K562 (cell line): ENCODE measurements at regions not wholly inside any gene's neighbourhood (a gene's known extent, or its start where the extent isn't known, plus 50 kb on each side); places are given as distances from the start of the nearest gene placed in this dataset.
"Not testable (repeated sequence)": the region's sequence is repeated elsewhere in the genome, so short reads cannot be mapped to it uniquely, and the experiment has no call there.

Experiments
- EZH2 ChIP-seq: IDR thresholded peaks from 2 replicates; pipeline ENCODE4 v1.6.1; 2012; ENCODE audit warnings: low read depth, mild to moderate bottlenecking, inconsistent platforms, low read length, borderline replicate concordance
- FOXM1 ChIP-seq, 2 experiments: fragments of 450-650 bp in 1 of 2; sonication (generic) in 1 of 2; formaldehyde crosslinking in 1 of 2; IDR thresholded peaks; 2 replicates each; pipeline versions ENCODE4 v1.6.1 to v1.9.0; 2017 to 2022; ENCODE audit warnings: low read depth in 2 of 2, mild to moderate bottlenecking in 2 of 2, missing genetic modification reagents in 1 of 2, moderate library complexity in 1 of 2
- HNRNPK ChIP-seq: fragments of 200-400 bp; formaldehyde crosslinking; IDR thresholded peaks from one replicate; pipeline ENCODE4 v1.6.1; 2018; ENCODE audit warnings: mild to moderate bottlenecking, low read depth, low read length; ENCODE audit not compliant: poor library complexity, severe bottlenecking
- MBD2 ChIP-seq: sonication (generic); IDR thresholded peaks from 2 replicates; pipeline ENCODE4 v1.6.1; 2016; ENCODE audit warnings: low read depth, borderline replicate concordance
- RAD21 ChIP-seq, 2 experiments: fragments of 250-450 bp in 1 of 2; fragments of 450-650 bp in 1 of 2; sonication (Bioruptor Pico) in 1 of 2; formaldehyde crosslinking in 1 of 2; IDR thresholded peaks in 1 of 2; conservative IDR thresholded peaks in 1 of 2; 2 replicates each; pipeline versions ENCODE4 v1.4.0 to v1.8.0; 2020 to 2022; ENCODE audit warnings: mild to moderate bottlenecking in 2 of 2, moderate library complexity in 1 of 2
- ZNF75A ChIP-seq: fragments of 450-650 bp; formaldehyde crosslinking; IDR thresholded peaks from 2 replicates; pipeline ENCODE4 v1.4.0; 2020; ENCODE audit warnings: mild to moderate bottlenecking
- TF ChIP-seq, protein P1 (sequence below), 3 experiments: IDR thresholded peaks in 2 of 3; conservative IDR thresholded peaks in 1 of 3; 2 replicates each; pipeline ENCODE4 v1.5.1; 2011 to 2012; ENCODE audit warnings: low read length in 3 of 3, mild to moderate bottlenecking in 3 of 3, control low read depth in 2 of 3, improper control_type of control experiment in 1 of 3, inconsistent platforms in 1 of 3, low read depth in 1 of 3, mixed read lengths in 1 of 3, moderate library complexity in 1 of 3; ENCODE audit not compliant: insufficient read depth in 2 of 3

DNA sequence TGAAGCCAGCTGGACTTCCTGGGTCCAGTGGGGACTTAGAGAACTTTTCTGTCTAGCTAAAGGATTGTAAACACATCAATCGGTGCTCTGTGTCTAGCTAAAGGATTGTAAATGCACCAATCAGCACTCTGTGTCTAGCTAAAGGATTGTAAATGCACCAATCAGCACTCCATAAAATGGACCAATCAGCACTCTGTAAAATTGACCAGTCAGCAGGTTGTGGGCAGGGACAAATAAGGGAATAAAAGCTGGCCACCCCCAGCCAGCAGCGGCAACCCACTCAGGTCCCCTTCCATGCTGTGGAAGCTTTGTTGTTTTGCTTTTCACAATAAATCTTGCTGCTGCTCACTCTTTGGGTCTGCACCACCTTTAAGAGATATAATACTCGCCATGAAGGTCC is 622.6 kb downstream of the IPMK start:
- not testable (repeated sequence) for TF ChIP-seq FOXM1 (IDR thresholded peaks at IDR 0.05; ENCODE audit: low read depth); FOXM1 (CRISPR knock-in tag; IDR thresholded peaks at IDR 0.05; ENCODE audit: low read depth); HNRNPK; MBD2; ZNF75A (CRISPR knock-in tag); RAD21 (CRISPR knock-in tag; conservative IDR thresholded peaks at IDR 0.05 in 1 of 2, IDR thresholded peaks at IDR 0.05 in 1 of 2); EZH2
- TF ChIP-seq, protein P1, sequence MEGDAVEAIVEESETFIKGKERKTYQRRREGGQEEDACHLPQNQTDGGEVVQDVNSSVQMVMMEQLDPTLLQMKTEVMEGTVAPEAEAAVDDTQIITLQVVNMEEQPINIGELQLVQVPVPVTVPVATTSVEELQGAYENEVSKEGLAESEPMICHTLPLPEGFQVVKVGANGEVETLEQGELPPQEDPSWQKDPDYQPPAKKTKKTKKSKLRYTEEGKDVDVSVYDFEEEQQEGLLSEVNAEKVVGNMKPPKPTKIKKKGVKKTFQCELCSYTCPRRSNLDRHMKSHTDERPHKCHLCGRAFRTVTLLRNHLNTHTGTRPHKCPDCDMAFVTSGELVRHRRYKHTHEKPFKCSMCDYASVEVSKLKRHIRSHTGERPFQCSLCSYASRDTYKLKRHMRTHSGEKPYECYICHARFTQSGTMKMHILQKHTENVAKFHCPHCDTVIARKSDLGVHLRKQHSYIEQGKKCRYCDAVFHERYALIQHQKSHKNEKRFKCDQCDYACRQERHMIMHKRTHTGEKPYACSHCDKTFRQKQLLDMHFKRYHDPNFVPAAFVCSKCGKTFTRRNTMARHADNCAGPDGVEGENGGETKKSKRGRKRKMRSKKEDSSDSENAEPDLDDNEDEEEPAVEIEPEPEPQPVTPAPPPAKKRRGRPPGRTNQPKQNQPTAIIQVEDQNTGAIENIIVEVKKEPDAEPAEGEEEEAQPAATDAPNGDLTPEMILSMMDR (IDR thresholded peaks at IDR 0.05 in 2 of 3, conservative IDR thresholded peaks at IDR 0.05 in 1 of 3; ENCODE audit: insufficient read depth in 2 of 3, low read depth in 1 of 3, low read length in 3 of 3), result not testable (repeated sequence)
